Lung (tissue), 9 donors: ENCODE measurements at regions not wholly inside any gene's neighbourhood (a gene's known extent, or its start where the extent isn't known, plus 50 kb on each side); places are given as distances from the start of the nearest gene placed in this dataset.
"Not testable (repeated sequence)": the region's sequence is repeated elsewhere in the genome, so short reads cannot be mapped to it uniquely, and the experiment has no call there.

Source experiments
- ATAC-seq: fragments of 200-7000 bp; cut with Tn5 transposase; one replicate; pipeline ENCODE4 v1.9.1; 2020; ENCODE audit warnings: moderate number of reproducible peaks; ENCODE audit not compliant: insufficient read depth, low FRiP score
- DNase-seq, 3 donors: peaks; one replicate each; pipeline ENCODE4 v3.0.0-alpha.2; 2013 to 2017
- H3K27ac ChIP-seq, 2 donors: one replicate each; pipeline ENCODE4 v1.5.1; 2013; ENCODE audit warnings: mild to moderate bottlenecking in 2 of 2, moderate library complexity in 2 of 2, control low read depth in 1 of 2, inconsistent platforms in 1 of 2, low read depth in 1 of 2, low read length in 1 of 2
- H3K27me3 ChIP-seq, 3 donors: one replicate each; pipeline ENCODE4 v1.5.1; 2013; ENCODE audit warnings: low read length in 2 of 3; ENCODE audit not compliant: control insufficient read depth in 3 of 3, insufficient read depth in 3 of 3
- H3K36me3 ChIP-seq, 4 donors: one replicate each; pipeline ENCODE4 v1.5.1; 2013; ENCODE audit warnings: low read length in 4 of 4, mild to moderate bottlenecking in 1 of 4, moderate library complexity in 1 of 4; ENCODE audit not compliant: control insufficient read depth in 4 of 4, insufficient read depth in 4 of 4
- H3K4me1 ChIP-seq, 5 donors: one replicate each; pipeline ENCODE4 v1.5.1; 2013; ENCODE audit warnings: low read length in 5 of 5, mild to moderate bottlenecking in 2 of 5, moderate library complexity in 1 of 5; ENCODE audit not compliant: control insufficient read depth in 5 of 5, insufficient read depth in 5 of 5
- H3K4me3 ChIP-seq: one replicate; pipeline ENCODE4 v1.5.1; 2013; ENCODE audit warnings: mild to moderate bottlenecking, control low read depth, moderate library complexity
- H3K9ac ChIP-seq, 2 donors: one replicate each; pipeline ENCODE4 v1.5.1; 2013; ENCODE audit warnings: low read length in 2 of 2, control low read depth in 1 of 2; ENCODE audit not compliant: insufficient read depth in 1 of 2
- H3K9me3 ChIP-seq, 4 donors: one replicate each; pipeline ENCODE4 v1.5.1; 2013; ENCODE audit warnings: low read length in 3 of 4, mild to moderate bottlenecking in 1 of 4, moderate library complexity in 1 of 4; ENCODE audit not compliant: control insufficient read depth in 4 of 4, insufficient read depth in 3 of 4
- WGBS, 2 donors: extraction: QIAGEN DNeasy Blood & Tissue Kit; methylation state at CpG; one replicate each; pipeline ENCODE4 v1.1.7; 2013; 5-methylcytosine and 5-hydroxymethylcytosine counted together
- donor health status: Bipolar disorder and iron deficiency.
- donor health status: healthy.
- donor health status: DM: yes; HTN: yes; CAD: no.

GRCh38 chr2:90238505-90239230, 1547.2 kb downstream of the RPIA start:
- H3K4me1 ChIP-seq, H3K27ac ChIP-seq, ATAC-seq, H3K36me3 ChIP-seq, H3K4me3 ChIP-seq, DNase-seq, H3K9me3 ChIP-seq, H3K9ac ChIP-seq, H3K27me3 ChIP-seq: not testable (repeated sequence)
- 86 to 88% methylated on average over 36 to 43 of the region's 43 CpGs for WGBS, 2 donors

GRCh38 chr2:90239769-90240168, 1548.3 kb downstream of the RPIA start:
- H3K27me3 ChIP-seq, H3K9me3 ChIP-seq, H3K4me3 ChIP-seq, H3K27ac ChIP-seq, ATAC-seq, H3K9ac ChIP-seq, DNase-seq, H3K4me1 ChIP-seq, H3K36me3 ChIP-seq: not testable (repeated sequence)
- WGBS, 2 donors: 63 to 70% methylated on average over 3 to 5 of the region's 6 CpGs

GRCh38 chr2:90244902-90245765, 1553.7 kb downstream of the RPIA start:
- ATAC-seq, H3K36me3 ChIP-seq, H3K4me1 ChIP-seq, H3K27me3 ChIP-seq, H3K9ac ChIP-seq, H3K9me3 ChIP-seq: not testable (repeated sequence)
- DNase-seq: peak in 2 of 3 donors; percentile 2 to 6
- Histone ChIP-seq H3K4me3 (peak overlapping the region; percentile 50), H3K27ac (peak overlapping the region in 1 of 2 donors; percentile 80)
- WGBS, 2 donors: 28 to 77% methylated on average over 67 to 94 of the region's 94 CpGs

- WGBS, 2 donors: 97% methylated on average over 6 to 10 of the region's 14 CpGs
- DNase-seq, H3K27ac ChIP-seq, H3K9me3 ChIP-seq, H3K36me3 ChIP-seq, H3K27me3 ChIP-seq, H3K9ac ChIP-seq, ATAC-seq, H3K4me1 ChIP-seq, H3K4me3 ChIP-seq: not testable (repeated sequence)
These were observed 1556.9 kb downstream of the RPIA start for GRCh38 chr2:90248400-90248799.

GRCh38 chr2:90250350-90250749, 1558.9 kb downstream of the RPIA start:
- not testable (repeated sequence) for ATAC-seq, DNase-seq
- 78% methylated on average over 8 of the region's 8 CpGs for WGBS, 2 donors

GRCh38 chr2:90251576-90251975, 1560.1 kb downstream of the RPIA start:
- H3K27me3 ChIP-seq, H3K4me3 ChIP-seq, H3K9me3 ChIP-seq, H3K4me1 ChIP-seq, DNase-seq, H3K9ac ChIP-seq, H3K27ac ChIP-seq, H3K36me3 ChIP-seq, ATAC-seq: not testable (repeated sequence)
- 87 to 89% methylated on average over 2 of the region's 2 CpGs for WGBS, 2 donors

More at GRCh38 chr2:90250350-90250749, 1558.9 kb downstream of the RPIA start:
- not testable (repeated sequence) for H3K9ac ChIP-seq, H3K4me1 ChIP-seq, H3K9me3 ChIP-seq, H3K27ac ChIP-seq, H3K27me3 ChIP-seq, H3K36me3 ChIP-seq, H3K4me3 ChIP-seq

GRCh38 chr2:90253306-90253705, 1561.8 kb downstream of the RPIA start:
- H3K36me3 ChIP-seq, H3K4me1 ChIP-seq, H3K27me3 ChIP-seq, ATAC-seq, H3K27ac ChIP-seq, H3K9me3 ChIP-seq, H3K9ac ChIP-seq, DNase-seq, H3K4me3 ChIP-seq: not testable (repeated sequence)
- 87 to 89% methylated on average over 6 to 8 of the region's 8 CpGs for WGBS, 2 donors

- H3K4me1 ChIP-seq, H3K9ac ChIP-seq, DNase-seq, ATAC-seq, H3K9me3 ChIP-seq, H3K36me3 ChIP-seq, H3K27ac ChIP-seq, H3K27me3 ChIP-seq, H3K4me3 ChIP-seq: not testable (repeated sequence)
- WGBS, 2 donors: 83 to 94% methylated on average over 1 of the region's 1 CpG
These were observed 1575.4 kb downstream of the RPIA start for GRCh38 chr2:90266888-90267287.
